ENCODE measurements at regions not wholly inside any gene's neighbourhood (a gene's known extent, or its start where the extent isn't known, plus 50 kb on each side); places are given as distances from the start of the nearest gene placed in this dataset.
"Not testable (repeated sequence)": the region's sequence is repeated elsewhere in the genome, so short reads cannot be mapped to it uniquely, and the experiment has no call there.

DNA sequence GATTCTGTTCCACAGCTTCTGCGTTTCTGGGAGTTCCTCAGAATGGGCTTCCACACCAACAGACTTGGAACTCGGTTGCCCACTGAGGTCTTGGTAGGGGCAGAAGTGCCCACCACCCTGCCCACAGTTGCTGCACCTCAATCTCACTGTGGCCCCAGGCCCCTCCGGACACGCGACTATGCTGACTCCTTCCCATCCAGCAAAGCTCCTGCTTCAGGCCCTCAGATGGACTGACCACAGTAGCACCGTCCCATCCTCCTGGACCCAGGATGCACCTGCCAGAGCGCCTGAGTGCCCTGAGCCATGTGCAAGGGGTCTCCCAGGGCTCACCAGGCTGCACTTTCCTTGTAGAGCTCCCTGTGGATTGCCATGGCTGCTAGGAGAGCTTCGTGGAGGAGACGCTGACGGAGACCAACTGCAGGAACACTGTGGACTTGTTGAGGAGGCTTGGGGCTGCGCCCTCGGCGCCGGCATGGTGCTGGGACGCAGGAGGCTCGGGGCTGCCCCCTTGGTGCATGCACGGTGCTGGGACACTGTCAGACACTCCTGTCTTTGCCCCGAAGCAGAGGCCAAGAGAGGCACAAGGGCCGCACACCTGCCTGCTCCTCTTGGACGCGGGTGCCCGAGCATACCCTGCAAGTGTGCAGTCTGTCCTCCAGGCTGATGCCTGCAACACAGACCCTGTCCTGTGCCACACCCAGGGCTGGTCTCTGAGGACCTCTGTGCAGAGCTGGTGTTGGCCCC lies 201.3 kb downstream of the LIPI start:
- DNase-seq (ENCODE audit: low spot score) = not testable (repeated sequence)

DNA sequence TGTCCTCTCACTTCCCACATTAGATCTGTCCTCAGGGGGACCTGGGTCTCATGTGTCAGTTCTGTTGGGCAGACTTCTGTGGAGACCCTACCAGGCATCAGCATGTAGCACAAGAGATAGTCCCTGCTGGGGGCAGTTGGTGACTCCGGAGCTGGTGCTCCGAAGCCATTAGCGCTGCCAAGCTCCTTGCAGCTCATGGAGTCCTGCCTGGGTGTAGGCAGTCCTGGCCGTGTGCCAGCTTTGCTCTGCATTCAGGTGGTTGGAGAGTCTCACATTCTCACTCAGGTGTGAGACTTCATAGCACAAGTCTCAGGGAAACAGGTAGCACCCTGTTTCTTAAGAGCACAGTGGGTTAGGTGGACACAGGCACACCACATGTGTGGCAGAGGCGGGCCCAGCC lies 202.3 kb downstream of the LIPI start:
- not testable (repeated sequence) for DNase-seq (ENCODE audit: low spot score)

GRCh38 chr21:14008006-14008405 lies 202.7 kb downstream of the LIPI start:
- not testable (repeated sequence) for DNase-seq (ENCODE audit: low spot score)

DNA sequence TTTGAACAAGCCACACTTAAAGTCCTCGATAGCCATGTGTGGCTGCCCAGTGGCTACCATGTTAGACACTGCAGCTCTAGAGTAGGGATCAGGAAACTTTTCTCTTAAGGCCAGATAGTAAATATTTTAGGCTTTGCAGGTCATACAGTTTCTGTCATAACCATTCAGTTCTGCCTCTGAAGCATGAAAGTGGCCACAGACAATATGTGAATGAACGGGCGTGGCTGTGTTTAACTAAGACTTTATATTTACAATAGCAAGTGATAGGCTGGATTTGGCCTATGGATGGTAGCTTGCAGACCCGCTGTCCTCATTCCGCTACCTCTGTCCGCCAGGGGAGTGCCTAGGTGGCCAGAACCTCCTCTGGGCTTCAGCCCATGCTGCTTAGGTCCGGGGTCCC lies 204.6 kb downstream of the LIPI start:
- not testable (repeated sequence) for DNase-seq (ENCODE audit: low spot score)

GRCh38 chr21:13986996-13987958 lies 223.5 kb downstream of the LIPI start:
- peak; percentile 0 for DNase-seq (ENCODE audit: low spot score)

- DNase-seq (ENCODE audit: low spot score) = not testable (repeated sequence)
Observed at GRCh38 chr21:13985865-13986863, 224.6 kb downstream of the LIPI start.

- DNase-seq (ENCODE audit: low spot score) = not testable (repeated sequence)
Observed at GRCh38 chr21:13985137-13985864, 225.5 kb downstream of the LIPI start.

DNA sequence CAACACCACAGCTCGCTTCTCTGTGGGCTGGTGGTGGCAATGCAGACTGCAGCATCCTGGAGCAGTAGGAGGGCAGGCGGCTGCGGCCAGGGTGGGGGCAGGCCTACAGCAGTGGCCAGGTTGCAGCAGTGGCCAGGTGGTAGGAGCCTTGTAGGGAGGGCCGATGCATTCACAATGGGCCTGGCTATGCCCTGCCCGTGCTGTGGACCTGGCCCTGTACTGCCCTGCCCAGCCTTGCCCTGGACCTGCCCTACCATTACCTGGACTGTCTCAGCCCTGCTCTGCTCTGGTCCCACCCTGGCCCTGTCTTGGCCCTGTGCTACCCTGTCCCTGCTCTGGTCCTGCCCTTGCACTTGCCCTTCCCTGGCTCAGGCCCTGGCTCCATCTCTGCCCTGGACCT lies 226.0 kb downstream of the LIPI start:
- not testable (repeated sequence) for DNase-seq (ENCODE audit: low spot score)

DNA sequence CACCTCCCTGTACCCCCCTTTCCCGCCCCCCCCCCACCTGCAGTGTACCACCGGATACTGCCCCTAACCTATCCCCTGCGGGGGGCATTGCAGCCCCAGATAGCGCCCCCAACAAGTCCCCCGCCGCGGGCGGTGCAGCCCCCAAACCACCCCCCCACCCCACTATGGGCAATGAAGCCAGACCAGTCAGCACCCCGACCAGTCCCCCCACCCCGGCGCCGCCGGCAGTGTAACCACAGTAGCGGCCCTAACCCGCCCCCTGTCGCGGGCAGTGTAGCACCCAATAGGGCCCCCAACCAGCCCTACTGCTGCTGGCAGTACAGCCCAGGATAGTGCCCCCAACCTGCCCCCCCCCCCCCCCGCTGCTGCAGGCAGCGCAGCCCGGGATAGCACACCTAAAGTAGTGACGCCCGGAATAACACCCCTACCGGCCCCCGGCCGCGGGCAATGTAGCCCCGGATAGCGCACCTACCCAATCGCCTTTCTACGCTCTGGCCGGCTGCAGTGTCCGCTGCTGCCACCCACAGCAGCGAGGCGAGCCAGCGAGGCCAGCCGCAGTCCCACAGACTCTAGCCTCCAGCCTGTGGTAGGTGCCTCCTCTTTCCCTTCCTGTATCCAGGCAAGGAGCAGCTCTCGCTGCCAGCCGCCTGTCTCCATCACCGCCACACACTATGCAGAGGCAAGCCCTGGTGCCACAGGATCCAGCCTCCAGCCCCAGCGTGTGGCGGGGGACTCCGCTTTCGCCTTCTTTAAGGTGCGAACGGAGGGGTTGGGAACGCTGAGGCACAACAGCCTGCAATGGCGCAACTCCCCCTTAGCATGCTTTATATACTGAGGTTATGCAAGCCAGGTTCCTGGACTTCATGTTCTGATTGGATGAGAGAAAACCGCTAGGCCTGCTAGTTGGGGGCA lies 229.3 kb downstream of the LIPI start:
- not testable (repeated sequence) for DNase-seq (ENCODE audit: low spot score)

DNA sequence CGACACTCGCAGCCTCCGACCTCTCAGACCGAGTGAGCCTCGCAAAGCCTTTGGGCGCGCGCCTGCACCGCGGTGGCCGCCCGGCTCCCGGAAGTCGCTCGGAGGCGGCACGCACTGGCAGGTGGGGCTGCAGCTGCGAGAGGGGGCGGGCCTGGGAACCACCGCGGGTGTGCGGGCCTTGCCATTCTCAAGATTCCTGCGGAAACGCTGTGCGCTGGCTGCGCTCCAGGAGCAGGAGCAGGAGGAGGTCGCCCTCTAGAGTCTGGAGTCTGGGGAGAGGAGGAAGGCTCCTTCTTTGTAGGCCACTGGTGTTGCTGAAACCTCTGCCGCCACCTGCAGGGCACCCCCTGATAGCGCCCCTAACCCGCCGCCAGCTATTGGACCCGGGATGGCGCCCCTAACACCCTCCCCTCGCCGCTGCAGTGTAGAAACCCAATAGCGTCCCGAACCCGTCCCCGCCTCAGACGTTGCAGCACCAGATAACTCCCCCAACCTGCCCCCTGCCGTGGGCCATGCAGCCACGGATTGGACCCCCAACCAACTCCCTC lies 230.6 kb downstream of the LIPI start:
- DNase-seq (ENCODE audit: low spot score) = not testable (repeated sequence)

GRCh38 chr21:13979608-13980007 lies 231.1 kb downstream of the LIPI start:
- DNase-seq (ENCODE audit: low spot score) = not testable (repeated sequence)

DNA sequence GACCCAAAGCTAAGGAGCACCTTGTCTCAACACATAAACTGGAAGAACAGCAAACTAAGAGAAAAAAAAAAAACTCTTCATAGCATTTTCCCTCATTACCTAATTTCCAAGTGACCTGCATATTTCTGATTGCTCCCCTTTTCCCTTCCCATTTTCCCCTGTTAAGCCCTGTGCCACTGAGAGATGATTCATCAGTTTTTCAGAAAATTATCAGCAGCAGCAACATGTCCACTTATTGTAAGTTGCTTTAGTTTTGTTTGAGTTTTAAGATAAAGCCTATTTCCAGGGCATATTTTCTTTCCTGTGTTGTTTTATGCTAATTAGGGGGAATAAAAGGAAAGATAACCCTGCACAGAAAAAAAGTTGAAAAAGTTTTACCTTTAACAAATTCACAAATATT lies 236.2 kb downstream of the LIPI start:
- DNase-seq (ENCODE audit: low spot score) = not testable (repeated sequence)

DNA sequence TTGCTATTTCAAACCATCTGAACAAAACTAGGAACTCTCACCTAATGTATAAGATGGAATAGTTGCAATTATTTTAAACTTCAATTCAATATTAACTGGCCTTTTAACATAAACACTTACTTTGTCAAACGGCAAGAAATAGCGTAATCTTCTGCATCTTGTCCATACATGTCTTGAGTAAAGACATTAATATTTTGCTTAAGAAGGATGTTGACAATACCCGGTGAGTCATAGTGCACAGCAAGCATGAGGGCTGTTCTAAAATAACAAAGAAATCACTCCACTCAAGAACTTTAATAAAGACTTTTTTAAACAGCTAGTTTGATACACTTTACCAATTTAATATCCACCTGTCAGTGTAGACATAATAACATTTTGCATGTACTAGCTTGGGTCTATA lies 240.9 kb downstream of the LIPI start:
- DNase-seq (ENCODE audit: low spot score) = not testable (repeated sequence)

- DNase-seq (ENCODE audit: low spot score) = not testable (repeated sequence)
Observed at GRCh38 chr21:13969002-13969401, 241.8 kb downstream of the LIPI start.

- DNase-seq (ENCODE audit: low spot score) = not testable (repeated sequence)
Observed at GRCh38 chr21:13963259-13963658, 247.5 kb downstream of the LIPI start.

- DNase-seq (ENCODE audit: low spot score) = no peak
Observed at GRCh38 chr21:13937236-13937635, 273.5 kb downstream of the LIPI start.

GRCh38 chr21:13936033-13936937 lies 274.5 kb downstream of the LIPI start:
- DNase-seq (ENCODE audit: low spot score) = not testable (repeated sequence)
